ENCODE measurements at regions not wholly inside any gene's neighbourhood (a gene's known extent, or its start where the extent isn't known, plus 50 kb on each side); places are given as distances from the start of the nearest gene placed in this dataset.

DNA sequence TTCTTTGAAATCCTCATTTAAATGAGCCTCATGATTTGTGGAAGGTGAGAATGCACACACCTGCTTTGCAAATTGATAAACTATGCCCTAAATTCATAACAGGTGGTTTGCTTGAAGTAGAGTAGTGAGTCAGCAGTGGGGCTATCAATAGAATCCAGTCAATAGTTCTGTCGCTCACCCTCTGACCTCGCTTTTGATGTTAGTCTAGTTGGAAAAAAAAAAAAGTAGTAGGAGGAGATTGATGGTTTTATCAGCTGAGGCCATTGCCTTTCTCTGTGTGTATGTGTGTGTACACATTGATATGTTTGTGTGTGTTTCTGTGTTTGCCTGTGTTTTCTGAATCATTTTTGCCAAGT is 267.3 kb downstream of the SNAPC1 start:
- TF ChIP-seq, protein P1, sequence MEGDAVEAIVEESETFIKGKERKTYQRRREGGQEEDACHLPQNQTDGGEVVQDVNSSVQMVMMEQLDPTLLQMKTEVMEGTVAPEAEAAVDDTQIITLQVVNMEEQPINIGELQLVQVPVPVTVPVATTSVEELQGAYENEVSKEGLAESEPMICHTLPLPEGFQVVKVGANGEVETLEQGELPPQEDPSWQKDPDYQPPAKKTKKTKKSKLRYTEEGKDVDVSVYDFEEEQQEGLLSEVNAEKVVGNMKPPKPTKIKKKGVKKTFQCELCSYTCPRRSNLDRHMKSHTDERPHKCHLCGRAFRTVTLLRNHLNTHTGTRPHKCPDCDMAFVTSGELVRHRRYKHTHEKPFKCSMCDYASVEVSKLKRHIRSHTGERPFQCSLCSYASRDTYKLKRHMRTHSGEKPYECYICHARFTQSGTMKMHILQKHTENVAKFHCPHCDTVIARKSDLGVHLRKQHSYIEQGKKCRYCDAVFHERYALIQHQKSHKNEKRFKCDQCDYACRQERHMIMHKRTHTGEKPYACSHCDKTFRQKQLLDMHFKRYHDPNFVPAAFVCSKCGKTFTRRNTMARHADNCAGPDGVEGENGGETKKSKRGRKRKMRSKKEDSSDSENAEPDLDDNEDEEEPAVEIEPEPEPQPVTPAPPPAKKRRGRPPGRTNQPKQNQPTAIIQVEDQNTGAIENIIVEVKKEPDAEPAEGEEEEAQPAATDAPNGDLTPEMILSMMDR (IDR thresholded peaks at IDR 0.05; ENCODE audit: poor library complexity), result no peak
- TF ChIP-seq EZH2 (IDR thresholded peaks at IDR 0.05; ENCODE audit: borderline replicate concordance) (no peak), EZH2phosphoT487 (IDR thresholded peaks at IDR 0.05; ENCODE audit: low read depth, severe bottlenecking, unreplicated experiment) (no peak)
- Histone ChIP-seq H4K20me1 (ENCODE audit: insufficient read depth, poor library complexity, severe bottlenecking) (no peaks in the 10 kb centered on the region), H3K79me2 (no peaks in the 10 kb centered on the region), H3K9me2 (replicated peaks; ENCODE audit: insufficient read depth) (no peaks in the 10 kb centered on the region), H3K27me3 (peaks cover 3% of the 10 kb centered on the region), H3K4me1 (ENCODE audit: insufficient read depth) (no peaks in the 10 kb centered on the region), H2AFZ (no peak overlapping the region), H3K9me3 (ENCODE audit: low read depth) (no peaks in the 10 kb centered on the region), H3K4me2 (no peak overlapping the region), H3K4me3 (no peak overlapping the region), H3K36me3 (replicated peaks; ENCODE audit: insufficient read depth, low read depth) (no peaks in the 10 kb centered on the region), H3K27ac (no peak overlapping the region)
- 63% methylated on average over 2 of the region's 2 CpGs for WGBS (ENCODE audit: low lambda C conversion rate, missing lambda C conversion rate)
- DNase-seq (ENCODE audit: low spot score), result no peak

DNA sequence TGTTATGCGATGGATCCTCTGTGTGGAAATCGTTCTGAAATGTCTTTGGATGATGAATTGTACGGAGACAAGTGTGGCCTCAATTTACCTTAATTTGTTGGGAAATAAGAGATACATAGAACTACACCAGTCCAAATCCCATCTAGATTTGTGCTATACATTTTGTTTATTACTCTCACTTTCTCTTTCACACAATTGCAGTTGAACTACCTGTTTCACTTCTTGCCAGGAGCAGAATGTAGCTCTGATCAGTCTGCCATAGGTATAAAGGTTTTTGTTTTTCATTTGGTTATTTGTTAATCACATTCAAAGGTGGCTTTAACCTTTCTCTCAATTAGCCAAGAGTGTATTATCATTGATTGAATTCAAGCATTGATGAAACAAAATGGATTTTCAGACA is 268.2 kb downstream of the SNAPC1 start:
- no peak overlapping the region for H3K4me2 ChIP-seq
- H3K4me1 ChIP-seq (ENCODE audit: insufficient read depth), result no peaks in the 10 kb centered on the region
- no peak overlapping the region for H2AFZ ChIP-seq
- no peak overlapping the region for H3K4me3 ChIP-seq
- no peaks in the 10 kb centered on the region for H3K9me3 ChIP-seq (ENCODE audit: low read depth)
- H3K36me3 ChIP-seq (replicated peaks; ENCODE audit: insufficient read depth, low read depth), result no peaks in the 10 kb centered on the region
- H3K27me3 ChIP-seq, result peaks cover 3% of the 10 kb centered on the region
- H3K27ac ChIP-seq, result no peak overlapping the region
- H3K9me2 ChIP-seq (replicated peaks; ENCODE audit: insufficient read depth), result no peaks in the 10 kb centered on the region
- no peaks in the 10 kb centered on the region for H4K20me1 ChIP-seq (ENCODE audit: insufficient read depth, poor library complexity, severe bottlenecking)
- TF ChIP-seq, protein P1 (IDR thresholded peaks at IDR 0.05; ENCODE audit: poor library complexity), result no peak
- TF ChIP-seq EZH2phosphoT487 (IDR thresholded peaks at IDR 0.05; ENCODE audit: low read depth, severe bottlenecking, unreplicated experiment), result no peak
- no peak for TF ChIP-seq EZH2 (IDR thresholded peaks at IDR 0.05; ENCODE audit: borderline replicate concordance)
- 94% methylated on average over 3 of the region's 3 CpGs for WGBS (ENCODE audit: low lambda C conversion rate, missing lambda C conversion rate)
- DNase-seq (ENCODE audit: low spot score), result no peak
- no peaks in the 10 kb centered on the region for H3K79me2 ChIP-seq

DNA sequence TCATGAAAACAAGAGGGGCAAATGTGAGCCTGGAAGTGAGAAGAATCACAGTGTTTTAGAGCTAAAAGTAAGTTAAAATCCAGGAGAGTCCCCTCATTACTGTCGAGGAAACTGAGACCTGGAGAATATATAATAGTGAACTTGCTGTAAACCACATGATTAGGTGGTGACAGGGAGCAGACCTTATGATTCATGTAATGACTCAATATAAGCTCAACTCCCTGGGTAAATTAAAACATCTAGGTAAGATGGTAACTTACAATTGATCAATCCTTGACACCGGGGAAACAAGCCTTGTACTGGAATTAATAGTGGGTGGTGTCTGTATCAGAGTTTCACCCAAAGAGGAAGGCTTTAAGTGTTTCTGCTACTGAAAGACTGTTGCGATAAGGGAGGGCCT is 269.3 kb downstream of the SNAPC1 start:
- Histone ChIP-seq H4K20me1 (ENCODE audit: insufficient read depth, poor library complexity, severe bottlenecking) (no peaks in the 10 kb centered on the region), H3K9me2 (replicated peaks; ENCODE audit: insufficient read depth) (no peaks in the 10 kb centered on the region), H3K36me3 (replicated peaks; ENCODE audit: insufficient read depth, low read depth) (no peaks in the 10 kb centered on the region), H3K4me1 (ENCODE audit: insufficient read depth) (no peaks in the 10 kb centered on the region), H3K79me2 (no peaks in the 10 kb centered on the region), H2AFZ (no peak overlapping the region), H3K4me3 (no peak overlapping the region), H3K27me3 (peaks cover 3% of the 10 kb centered on the region), H3K9me3 (ENCODE audit: low read depth) (no peaks in the 10 kb centered on the region), H3K4me2 (no peak overlapping the region), H3K27ac (no peak overlapping the region)
- 85% methylated on average over 3 of the region's 3 CpGs for WGBS (ENCODE audit: low lambda C conversion rate, missing lambda C conversion rate)
- DNase-seq (ENCODE audit: low spot score), result no peak
- TF ChIP-seq EZH2phosphoT487 (IDR thresholded peaks at IDR 0.05; ENCODE audit: low read depth, severe bottlenecking, unreplicated experiment), result no peak
- TF ChIP-seq, protein P1 (IDR thresholded peaks at IDR 0.05; ENCODE audit: poor library complexity), result no peak
- no peak for TF ChIP-seq EZH2 (IDR thresholded peaks at IDR 0.05; ENCODE audit: borderline replicate concordance)

DNA sequence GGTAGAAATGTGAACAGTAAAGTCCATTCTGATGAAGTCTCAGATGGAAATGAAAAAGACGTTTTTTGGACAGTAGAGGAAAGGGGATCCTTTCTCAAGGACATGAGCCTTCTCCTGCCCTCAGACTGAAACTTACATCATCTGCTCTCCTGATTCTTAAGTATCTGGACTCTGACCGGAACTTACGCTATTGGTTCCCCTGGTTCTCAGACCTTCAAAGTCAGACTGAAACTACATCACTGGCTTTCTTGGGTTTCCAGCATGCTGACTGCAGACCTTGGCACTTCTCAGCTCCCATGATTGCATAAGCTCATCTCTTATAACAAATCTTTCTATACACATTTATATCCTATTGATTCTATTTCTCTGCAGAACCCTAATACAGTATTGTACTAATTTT is 291.0 kb downstream of the SNAPC1 start:
- Histone ChIP-seq H3K4me1 (ENCODE audit: insufficient read depth) (no peaks in the 10 kb centered on the region), H3K4me3 (no peak overlapping the region), H4K20me1 (ENCODE audit: insufficient read depth, poor library complexity, severe bottlenecking) (no peaks in the 10 kb centered on the region), H3K79me2 (no peaks in the 10 kb centered on the region), H3K9me3 (ENCODE audit: low read depth) (no peaks in the 10 kb centered on the region), H3K36me3 (replicated peaks; ENCODE audit: insufficient read depth, low read depth) (no peaks in the 10 kb centered on the region), H2AFZ (no peak overlapping the region), H3K27ac (no peak overlapping the region), H3K9me2 (replicated peaks; ENCODE audit: insufficient read depth) (no peaks in the 10 kb centered on the region), H3K27me3 (no peaks in the 10 kb centered on the region), H3K4me2 (no peak overlapping the region)
- DNase-seq (ENCODE audit: low spot score), result no peak
- TF ChIP-seq EZH2 (IDR thresholded peaks at IDR 0.05; ENCODE audit: borderline replicate concordance) (no peak), EZH2phosphoT487 (IDR thresholded peaks at IDR 0.05; ENCODE audit: low read depth, severe bottlenecking, unreplicated experiment) (no peak)
- TF ChIP-seq, protein P1 (IDR thresholded peaks at IDR 0.05; ENCODE audit: poor library complexity), result no peak
- 82% methylated on average over 3 of the region's 3 CpGs for WGBS (ENCODE audit: low lambda C conversion rate, missing lambda C conversion rate)

All from hepatocyte (in vitro differentiated cells).